ENCODE measurements at regions not wholly inside any gene's neighbourhood (a gene's known extent, or its start where the extent isn't known, plus 50 kb on each side); places are given as distances from the start of the nearest gene placed in this dataset.

GRCh38 chr4:28976369-28976768 is 1743.8 kb upstream of the PCDH7 start:
- H3K4me3 ChIP-seq (ENCODE audit: low read depth, low read length): no peak overlapping the region
- DNase-seq (ENCODE audit: low read depth): no peak
- TF ChIP-seq CTCF (IDR thresholded peaks at IDR 0.05; ENCODE audit: insufficient read depth, low read length): no peak

GRCh38 chr4:29002151-29002550 is 1718.0 kb upstream of the PCDH7 start:
- DNase-seq (ENCODE audit: low read depth): no peak
- no peak overlapping the region for H3K4me3 ChIP-seq (ENCODE audit: low read depth, low read length)
- no peak for TF ChIP-seq CTCF (IDR thresholded peaks at IDR 0.05; ENCODE audit: insufficient read depth, low read length)

- no peak for DNase-seq (ENCODE audit: low read depth)
- no peak overlapping the region for H3K4me3 ChIP-seq (ENCODE audit: low read depth, low read length)
- no peak for TF ChIP-seq CTCF (IDR thresholded peaks at IDR 0.05; ENCODE audit: insufficient read depth, low read length)
These were observed 1714.3 kb upstream of the PCDH7 start for GRCh38 chr4:29005838-29006237.

GRCh38 chr4:29009908-29010307 is 1710.3 kb upstream of the PCDH7 start:
- no peak for DNase-seq (ENCODE audit: low read depth)
- TF ChIP-seq CTCF (IDR thresholded peaks at IDR 0.05; ENCODE audit: insufficient read depth, low read length): no peak
- H3K4me3 ChIP-seq (ENCODE audit: low read depth, low read length): no peak overlapping the region

GRCh38 chr4:29013341-29013740 is 1706.8 kb upstream of the PCDH7 start:
- no peak for TF ChIP-seq CTCF (IDR thresholded peaks at IDR 0.05; ENCODE audit: insufficient read depth, low read length)
- no peak overlapping the region for H3K4me3 ChIP-seq (ENCODE audit: low read depth, low read length)
- no peak for DNase-seq (ENCODE audit: low read depth)

- DNase-seq (ENCODE audit: low read depth): no peak
- no peak overlapping the region for H3K4me3 ChIP-seq (ENCODE audit: low read depth, low read length)
- no peak for TF ChIP-seq CTCF (IDR thresholded peaks at IDR 0.05; ENCODE audit: insufficient read depth, low read length)
These were observed 1705.6 kb upstream of the PCDH7 start for GRCh38 chr4:29014555-29014954.

GRCh38 chr4:29033703-29034102 is 1686.5 kb upstream of the PCDH7 start:
- no peak for DNase-seq (ENCODE audit: low read depth)
- H3K4me3 ChIP-seq (ENCODE audit: low read depth, low read length): no peak overlapping the region
- TF ChIP-seq CTCF (IDR thresholded peaks at IDR 0.05; ENCODE audit: insufficient read depth, low read length): no peak

Data from fibroblast of the aortic adventitia (primary cell).